ENCODE measurements at regions not wholly inside any gene's neighbourhood (a gene's known extent, or its start where the extent isn't known, plus 50 kb on each side); places are given as distances from the start of the nearest gene placed in this dataset.

DNA sequence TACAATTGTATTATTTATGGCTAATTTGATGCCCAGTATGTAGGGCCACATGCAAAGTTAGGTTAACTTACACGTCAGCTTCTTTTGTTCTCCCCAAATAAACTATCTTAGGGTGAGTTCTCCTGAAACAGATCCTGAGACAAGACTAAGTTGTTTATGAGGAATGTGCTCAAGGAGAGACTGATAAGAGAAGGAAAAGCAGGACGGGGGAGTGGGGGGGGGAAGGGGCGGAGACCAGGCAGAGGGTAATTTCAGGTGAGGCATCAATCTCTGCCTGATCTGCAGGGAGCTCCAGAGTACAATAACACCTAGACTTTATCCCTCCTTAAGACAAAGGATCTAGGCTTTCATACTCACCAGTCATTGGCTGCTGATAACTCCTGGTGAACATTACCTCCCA lies 220.6 kb upstream of the BTBD3 start:
- ChIA-PET CTCF (interaction anchor here (0.7 to 1.5 kb wide), 2 partner anchors 19 to 25 kb away, joined by 5 read pairs; no protein-coding TSS in a partner anchor), RAD21 (ENCODE audit: low non-redundant PET in 1 of 2, low total read pairs in 2 of 2, uncharacterized antibody in 2 of 2, unreplicated experiment in 2 of 2) (no interaction called here), POLR2A (no interaction called here)
- H3K36me3 ChIP-seq (ENCODE audit: control insufficient read depth in 1 of 2, insufficient read depth in 2 of 2, low read length in 2 of 2) = no peaks in the 10 kb centered on the region
- TF ChIP-seq TCF7L2 (IDR thresholded peaks at IDR 0.05; ENCODE audit: borderline replicate concordance, extremely low read depth, insufficient read depth, insufficient read length) = no peak
- TF ChIP-seq, protein P1, sequence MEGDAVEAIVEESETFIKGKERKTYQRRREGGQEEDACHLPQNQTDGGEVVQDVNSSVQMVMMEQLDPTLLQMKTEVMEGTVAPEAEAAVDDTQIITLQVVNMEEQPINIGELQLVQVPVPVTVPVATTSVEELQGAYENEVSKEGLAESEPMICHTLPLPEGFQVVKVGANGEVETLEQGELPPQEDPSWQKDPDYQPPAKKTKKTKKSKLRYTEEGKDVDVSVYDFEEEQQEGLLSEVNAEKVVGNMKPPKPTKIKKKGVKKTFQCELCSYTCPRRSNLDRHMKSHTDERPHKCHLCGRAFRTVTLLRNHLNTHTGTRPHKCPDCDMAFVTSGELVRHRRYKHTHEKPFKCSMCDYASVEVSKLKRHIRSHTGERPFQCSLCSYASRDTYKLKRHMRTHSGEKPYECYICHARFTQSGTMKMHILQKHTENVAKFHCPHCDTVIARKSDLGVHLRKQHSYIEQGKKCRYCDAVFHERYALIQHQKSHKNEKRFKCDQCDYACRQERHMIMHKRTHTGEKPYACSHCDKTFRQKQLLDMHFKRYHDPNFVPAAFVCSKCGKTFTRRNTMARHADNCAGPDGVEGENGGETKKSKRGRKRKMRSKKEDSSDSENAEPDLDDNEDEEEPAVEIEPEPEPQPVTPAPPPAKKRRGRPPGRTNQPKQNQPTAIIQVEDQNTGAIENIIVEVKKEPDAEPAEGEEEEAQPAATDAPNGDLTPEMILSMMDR (IDR thresholded peaks at IDR 0.05 in 2 of 3, conservative IDR thresholded peaks at IDR 0.05 in 1 of 3; ENCODE audit: borderline replicate concordance in 1 of 3, insufficient read depth in 1 of 3, low read depth in 2 of 3, low read length in 2 of 3) = no peak
- TF ChIP-seq SRF (IDR thresholded peaks at IDR 0.05; ENCODE audit: low read depth) = no peak
- TF ChIP-seq CEBPB (IDR thresholded peaks at IDR 0.05; ENCODE audit: low read depth) = no peak
- TF ChIP-seq, protein P2, sequence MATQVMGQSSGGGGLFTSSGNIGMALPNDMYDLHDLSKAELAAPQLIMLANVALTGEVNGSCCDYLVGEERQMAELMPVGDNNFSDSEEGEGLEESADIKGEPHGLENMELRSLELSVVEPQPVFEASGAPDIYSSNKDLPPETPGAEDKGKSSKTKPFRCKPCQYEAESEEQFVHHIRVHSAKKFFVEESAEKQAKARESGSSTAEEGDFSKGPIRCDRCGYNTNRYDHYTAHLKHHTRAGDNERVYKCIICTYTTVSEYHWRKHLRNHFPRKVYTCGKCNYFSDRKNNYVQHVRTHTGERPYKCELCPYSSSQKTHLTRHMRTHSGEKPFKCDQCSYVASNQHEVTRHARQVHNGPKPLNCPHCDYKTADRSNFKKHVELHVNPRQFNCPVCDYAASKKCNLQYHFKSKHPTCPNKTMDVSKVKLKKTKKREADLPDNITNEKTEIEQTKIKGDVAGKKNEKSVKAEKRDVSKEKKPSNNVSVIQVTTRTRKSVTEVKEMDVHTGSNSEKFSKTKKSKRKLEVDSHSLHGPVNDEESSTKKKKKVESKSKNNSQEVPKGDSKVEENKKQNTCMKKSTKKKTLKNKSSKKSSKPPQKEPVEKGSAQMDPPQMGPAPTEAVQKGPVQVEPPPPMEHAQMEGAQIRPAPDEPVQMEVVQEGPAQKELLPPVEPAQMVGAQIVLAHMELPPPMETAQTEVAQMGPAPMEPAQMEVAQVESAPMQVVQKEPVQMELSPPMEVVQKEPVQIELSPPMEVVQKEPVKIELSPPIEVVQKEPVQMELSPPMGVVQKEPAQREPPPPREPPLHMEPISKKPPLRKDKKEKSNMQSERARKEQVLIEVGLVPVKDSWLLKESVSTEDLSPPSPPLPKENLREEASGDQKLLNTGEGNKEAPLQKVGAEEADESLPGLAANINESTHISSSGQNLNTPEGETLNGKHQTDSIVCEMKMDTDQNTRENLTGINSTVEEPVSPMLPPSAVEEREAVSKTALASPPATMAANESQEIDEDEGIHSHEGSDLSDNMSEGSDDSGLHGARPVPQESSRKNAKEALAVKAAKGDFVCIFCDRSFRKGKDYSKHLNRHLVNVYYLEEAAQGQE (IDR thresholded peaks at IDR 0.05; ENCODE audit: low read depth) = no peak
- no peak for TF ChIP-seq ELF1 (IDR thresholded peaks at IDR 0.05; ENCODE audit: borderline replicate concordance, low read depth)
- TF ChIP-seq EZH2phosphoT487 (IDR thresholded peaks at IDR 0.05; ENCODE audit: borderline replicate concordance) = no peak
- TF ChIP-seq CBX3 (IDR thresholded peaks at IDR 0.05; ENCODE audit: low read depth) = no peak
- TF ChIP-seq POLR2A (IDR thresholded peaks at IDR 0.05; ENCODE audit: borderline replicate concordance, extremely low read depth, insufficient read depth, insufficient read length) = no peak
- no peak for TF ChIP-seq JUND (IDR thresholded peaks at IDR 0.05)
- no peak for TF ChIP-seq YY1 (IDR thresholded peaks at IDR 0.05; ENCODE audit: extremely low read depth, insufficient replicate concordance, low read depth, low read length)
- no peak for TF ChIP-seq ZNF274 (IDR thresholded peaks at IDR 0.05; ENCODE audit: low read depth, low read length)
- no peak for TF ChIP-seq FOSL1 (IDR thresholded peaks at IDR 0.05; ENCODE audit: low read depth)
- no peak for TF ChIP-seq SIN3A (IDR thresholded peaks at IDR 0.05; ENCODE audit: low read depth)
- TF ChIP-seq, protein P3, sequence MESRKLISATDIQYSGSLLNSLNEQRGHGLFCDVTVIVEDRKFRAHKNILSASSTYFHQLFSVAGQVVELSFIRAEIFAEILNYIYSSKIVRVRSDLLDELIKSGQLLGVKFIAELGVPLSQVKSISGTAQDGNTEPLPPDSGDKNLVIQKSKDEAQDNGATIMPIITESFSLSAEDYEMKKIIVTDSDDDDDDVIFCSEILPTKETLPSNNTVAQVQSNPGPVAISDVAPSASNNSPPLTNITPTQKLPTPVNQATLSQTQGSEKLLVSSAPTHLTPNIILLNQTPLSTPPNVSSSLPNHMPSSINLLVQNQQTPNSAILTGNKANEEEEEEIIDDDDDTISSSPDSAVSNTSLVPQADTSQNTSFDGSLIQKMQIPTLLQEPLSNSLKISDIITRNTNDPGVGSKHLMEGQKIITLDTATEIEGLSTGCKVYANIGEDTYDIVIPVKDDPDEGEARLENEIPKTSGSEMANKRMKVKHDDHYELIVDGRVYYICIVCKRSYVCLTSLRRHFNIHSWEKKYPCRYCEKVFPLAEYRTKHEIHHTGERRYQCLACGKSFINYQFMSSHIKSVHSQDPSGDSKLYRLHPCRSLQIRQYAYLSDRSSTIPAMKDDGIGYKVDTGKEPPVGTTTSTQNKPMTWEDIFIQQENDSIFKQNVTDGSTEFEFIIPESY (IDR thresholded peaks at IDR 0.05; ENCODE audit: extremely low read depth, insufficient replicate concordance, low read length) = no peak
- TF ChIP-seq EZH2 (IDR thresholded peaks at IDR 0.05) = no peak
- no peak for TF ChIP-seq EGR1 (IDR thresholded peaks at IDR 0.05; ENCODE audit: low read depth)
- no peaks in the 10 kb centered on the region for H3K9me3 ChIP-seq (ENCODE audit: control insufficient read depth in 1 of 2, insufficient read depth in 1 of 2, low read depth in 1 of 2, low read length in 2 of 2)
- H3K27ac ChIP-seq (ENCODE audit: low read depth, low read length) = no peak overlapping the region
- ATAC-seq = no peak
- H4K20me1 ChIP-seq (ENCODE audit: insufficient read depth) = no peaks in the 10 kb centered on the region
- H3K79me2 ChIP-seq (ENCODE audit: insufficient read depth, low read length) = no peaks in the 10 kb centered on the region
- no peaks in the 10 kb centered on the region for H3K9me2 ChIP-seq (ENCODE audit: insufficient read depth)
- intact Hi-C loops (cut with micrococcal nuclease) = no loop called here
- no peak overlapping the region for H2AFZ ChIP-seq (ENCODE audit: low read depth, low read length, poor library complexity, severe bottlenecking)
- no peak overlapping the region for H3K9ac ChIP-seq (ENCODE audit: low read length)
- no peaks in the 10 kb centered on the region for H3K27me3 ChIP-seq (ENCODE audit: insufficient read depth, low read length)
- no peak overlapping the region for H3K4me2 ChIP-seq (ENCODE audit: low read length)
- H3K4me1 ChIP-seq (ENCODE audit: control insufficient read depth in 1 of 2, insufficient read depth in 2 of 2, low read length in 2 of 2) = no peaks in the 10 kb centered on the region
- no TSS peak for BruUV-seq (replicated peaks)
- DNase-seq (ENCODE audit: low read depth, low spot score) = no peak
- H3K4me3 ChIP-seq (replicated peaks in 1 of 2; ENCODE audit: low read depth in 1 of 2, low read length in 2 of 2) = no peak overlapping the region
